ENCODE measurements at regions not wholly inside any gene's neighbourhood (a gene's known extent, or its start where the extent isn't known, plus 50 kb on each side); places are given as distances from the start of the nearest gene placed in this dataset.

- DNase-seq, result no peak
- Mint-ChIP-seq H3K27ac (peak overlapping the region; percentile 30), H3K4me1 (no peaks in the 10 kb centered on the region), H3K36me3 (ENCODE audit: low read depth) (no peaks in the 10 kb centered on the region), H3K27me3 (ENCODE audit: low read depth, poor library complexity) (peaks cover 2% of the 10 kb centered on the region), H3K4me3 (no peak overlapping the region), H3K9me3 (peaks cover 3% of the 10 kb centered on the region)
- no peak for TF ChIP-seq CTCF (IDR thresholded peaks at IDR 0.05)
These were observed 243.0 kb downstream of the HNMT start for GRCh38 chr2:138207074-138207930.

- Mint-ChIP-seq H3K9me3 (peaks cover under 1% of the 10 kb centered on the region), H3K36me3 (ENCODE audit: low read depth) (no peaks in the 10 kb centered on the region), H3K4me1 (no peaks in the 10 kb centered on the region), H3K27ac (no peak overlapping the region), H3K27me3 (ENCODE audit: low read depth, poor library complexity) (peaks cover 3% of the 10 kb centered on the region), H3K4me3 (no peak overlapping the region)
- DNase-seq, result no peak
- TF ChIP-seq CTCF (IDR thresholded peaks at IDR 0.05), result no peak
These were observed 244.7 kb downstream of the HNMT start for GRCh38 chr2:138209009-138209408.

GRCh38 chr2:138210487-138210886 is 246.2 kb downstream of the HNMT start:
- Mint-ChIP-seq H3K4me3 (no peak overlapping the region), H3K27me3 (ENCODE audit: low read depth, poor library complexity) (peaks cover 3% of the 10 kb centered on the region), H3K27ac (no peak overlapping the region), H3K4me1 (no peaks in the 10 kb centered on the region), H3K9me3 (no peaks in the 10 kb centered on the region), H3K36me3 (ENCODE audit: low read depth) (no peaks in the 10 kb centered on the region)
- DNase-seq, result no peak
- TF ChIP-seq CTCF (IDR thresholded peaks at IDR 0.05), result no peak

GRCh38 chr2:138212434-138212833 is 248.2 kb downstream of the HNMT start:
- no peak overlapping the region for H3K4me3 Mint-ChIP-seq
- no peak overlapping the region for H3K27ac Mint-ChIP-seq
- H3K27me3 Mint-ChIP-seq (ENCODE audit: low read depth, poor library complexity), result peaks cover 3% of the 10 kb centered on the region
- no peaks in the 10 kb centered on the region for H3K9me3 Mint-ChIP-seq
- H3K36me3 Mint-ChIP-seq (ENCODE audit: low read depth), result no peaks in the 10 kb centered on the region
- TF ChIP-seq CTCF (IDR thresholded peaks at IDR 0.05), result no peak
- DNase-seq, result no peak
- H3K4me1 Mint-ChIP-seq, result no peaks in the 10 kb centered on the region

- H3K36me3 Mint-ChIP-seq (ENCODE audit: low read depth), result no peaks in the 10 kb centered on the region
- TF ChIP-seq CTCF (IDR thresholded peaks at IDR 0.05), result no peak
- no peak for DNase-seq
- peaks cover 3% of the 10 kb centered on the region for H3K27me3 Mint-ChIP-seq (ENCODE audit: low read depth, poor library complexity)
- no peak overlapping the region for H3K4me3 Mint-ChIP-seq
- H3K27ac Mint-ChIP-seq, result no peak overlapping the region
- no peaks in the 10 kb centered on the region for H3K4me1 Mint-ChIP-seq
- H3K9me3 Mint-ChIP-seq, result no peaks in the 10 kb centered on the region
These were observed 248.8 kb downstream of the HNMT start for GRCh38 chr2:138213084-138213483.

- Mint-ChIP-seq H3K27ac (no peak overlapping the region), H3K9me3 (no peaks in the 10 kb centered on the region), H3K27me3 (ENCODE audit: low read depth, poor library complexity) (peaks cover 3% of the 10 kb centered on the region), H3K36me3 (ENCODE audit: low read depth) (no peaks in the 10 kb centered on the region), H3K4me1 (no peaks in the 10 kb centered on the region), H3K4me3 (no peak overlapping the region)
- TF ChIP-seq CTCF (IDR thresholded peaks at IDR 0.05), result no peak
- DNase-seq, result no peak
These were observed 249.4 kb downstream of the HNMT start for GRCh38 chr2:138213624-138214023.

All from nephron progenitor cell (in vitro differentiated cells).